PC-9 (cell line): ENCODE measurements at regions not wholly inside any gene's neighbourhood (a gene's known extent, or its start where the extent isn't known, plus 50 kb on each side); places are given as distances from the start of the nearest gene placed in this dataset.

Experiments used
- BruUV-seq: library from RNA; stranded (reverse); fragments of 400-500 nt; replicated peaks from 2 replicates; lab custom pipeline; 2021; lab: Mats Ljungman, UMichigan
- CTCF ChIA-PET: fragments of 300-600 bp; sonication (Branson Sonifier 250); formaldehyde crosslinking; loops from one replicate; lab custom pipeline; 2022; ENCODE audit warnings: antibody characterized with exemption; lab: Charles Lee
- POLR2A ChIA-PET: fragments of 300-600 bp; sonication (Branson Sonifier 250); formaldehyde crosslinking; loops from one replicate; lab custom pipeline; 2022; ENCODE audit warnings: antibody characterized with exemption; ENCODE audit not compliant: unreplicated experiment; lab: Charles Lee
- DNase-seq, 2 experiments: peaks; one replicate each; pipeline versions ENCODE4 v3.0.0 to v3.0.0-alpha.2; 2015 to 2022; ENCODE audit warnings: mixed read lengths in 1 of 2
- H2AFZ ChIP-seq: fragments of 200-600 bp; sonication (generic); 2 replicates; pipeline ENCODE4 v1.8.1; 2017; ENCODE audit warnings: antibody characterized with exemption
- H3F3A ChIP-seq: fragments of 200-600 bp; sonication (generic); 2 replicates; pipeline ENCODE4 v1.8.1; 2017; ENCODE audit warnings: antibody characterized with exemption, mild to moderate bottlenecking, low read depth; ENCODE audit not compliant: insufficient read depth
- H3K27ac ChIP-seq: fragments of 200-600 bp; sonication (generic); 2 replicates; pipeline ENCODE4 v1.6.1; 2016; ENCODE audit warnings: mixed run types
- H3K27me3 ChIP-seq: fragments of 200-600 bp; sonication (generic); 2 replicates; pipeline ENCODE4 v1.6.1; 2016; ENCODE audit warnings: low read depth, mixed run types; ENCODE audit not compliant: insufficient read depth
- H3K36me3 ChIP-seq: fragments of 200-600 bp; sonication (generic); 2 replicates; pipeline ENCODE4 v1.6.1; 2016; ENCODE audit warnings: low read depth, mixed run types
- H3K4me1 ChIP-seq: fragments of 200-600 bp; sonication (generic); replicated peaks from 2 replicates; pipeline ENCODE4 v1.6.1; 2016; ENCODE audit warnings: mixed run types; ENCODE audit not compliant: insufficient read depth
- H3K4me2 ChIP-seq: fragments of 200-600 bp; sonication (generic); 2 replicates; pipeline ENCODE4 v1.6.1; 2017; ENCODE audit warnings: mixed run types
- H3K4me3 ChIP-seq: fragments of 200-600 bp; sonication (generic); 2 replicates; pipeline ENCODE4 v1.6.1; 2016; ENCODE audit warnings: mixed run types
- H3K79me2 ChIP-seq: fragments of 200-600 bp; sonication (generic); 2 replicates; pipeline ENCODE4 v1.6.1; 2017; ENCODE audit warnings: low read depth, mixed run types
- H3K9me2 ChIP-seq: fragments of 200-600 bp; sonication (generic); 2 replicates; pipeline ENCODE4 v1.8.1; 2017; ENCODE audit warnings: mild to moderate bottlenecking; ENCODE audit not compliant: insufficient read depth
- H3K9me3 ChIP-seq: fragments of 200-600 bp; sonication (generic); 2 replicates; pipeline ENCODE4 v1.8.1; 2016; ENCODE audit warnings: low read depth; ENCODE audit not compliant: insufficient read depth
- H4K20me1 ChIP-seq: fragments of 200-600 bp; sonication (generic); 2 replicates; pipeline ENCODE4 v1.8.1; 2017; ENCODE audit not compliant: insufficient read depth
- EZH2 ChIP-seq: fragments of 200-600 bp; sonication (generic); IDR thresholded peaks from 2 replicates; pipeline ENCODE4 v1.8.0; 2017; ENCODE audit warnings: antibody characterized with exemption, low read depth
- intact Hi-C: fragments of 100-400 bp; cut with micrococcal nuclease; formaldehyde crosslinking; loops from one replicate; pipeline ENCODE4 v1.10.0; 2022; ENCODE audit not compliant: unreplicated experiment
- TF ChIP-seq, protein P1 (sequence below): fragments of 200-600 bp; sonication (generic); conservative IDR thresholded peaks from 2 replicates; pipeline ENCODE4 v1.6.1; 2017; ENCODE audit warnings: mixed run types, antibody characterized with exemption, mild to moderate bottlenecking, moderate library complexity

DNA sequence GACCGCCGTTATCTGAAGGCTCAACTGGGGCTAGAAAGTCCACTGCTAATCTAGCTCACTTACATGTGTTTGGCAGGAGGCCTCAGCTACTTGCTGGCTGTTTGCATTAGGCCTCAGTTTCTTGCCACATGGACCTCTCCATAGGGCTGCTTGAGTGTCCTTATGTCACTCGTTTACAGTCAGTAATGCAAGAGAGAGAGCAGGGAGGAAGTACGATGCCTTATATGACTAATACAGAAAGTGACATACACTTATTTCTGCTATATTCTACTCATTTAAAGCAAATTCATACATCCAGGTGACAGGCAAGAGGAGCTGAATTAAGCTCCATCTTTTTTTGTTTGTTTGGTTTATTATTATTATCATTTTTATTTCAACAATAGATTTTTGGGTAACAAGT is 179.6 kb downstream of the LURAP1L start:
- no TSS peak for BruUV-seq
- Histone ChIP-seq H3K9me3 (no peaks in the 10 kb centered on the region; the same call in 1 of the 2 replicates), H3K27me3 (no peaks in the 10 kb centered on the region), H3K79me2 (no peaks in the 10 kb centered on the region), H3K9me2 (no peaks in the 10 kb centered on the region), H3K36me3 (no peaks in the 10 kb centered on the region), H3K4me3 (no peak overlapping the region), H4K20me1 (no peaks in the 10 kb centered on the region), H3K27ac (peak overlapping the region; percentile 99), H2AFZ (no peak overlapping the region), H3K4me2 (no peak overlapping the region), H3F3A (peaks cover 11% of the 10 kb centered on the region; the same call in 1 of the 2 replicates), H3K4me1 (peaks cover 24% of the 10 kb centered on the region)
- ChIA-PET POLR2A (no interaction called here), CTCF (no interaction called here)
- no peak for DNase-seq
- intact Hi-C loops, result loop anchor here (10.0 kb wide), 1 partner anchor 140 kb away; no protein-coding TSS in a partner anchor
- TF ChIP-seq, protein P1, sequence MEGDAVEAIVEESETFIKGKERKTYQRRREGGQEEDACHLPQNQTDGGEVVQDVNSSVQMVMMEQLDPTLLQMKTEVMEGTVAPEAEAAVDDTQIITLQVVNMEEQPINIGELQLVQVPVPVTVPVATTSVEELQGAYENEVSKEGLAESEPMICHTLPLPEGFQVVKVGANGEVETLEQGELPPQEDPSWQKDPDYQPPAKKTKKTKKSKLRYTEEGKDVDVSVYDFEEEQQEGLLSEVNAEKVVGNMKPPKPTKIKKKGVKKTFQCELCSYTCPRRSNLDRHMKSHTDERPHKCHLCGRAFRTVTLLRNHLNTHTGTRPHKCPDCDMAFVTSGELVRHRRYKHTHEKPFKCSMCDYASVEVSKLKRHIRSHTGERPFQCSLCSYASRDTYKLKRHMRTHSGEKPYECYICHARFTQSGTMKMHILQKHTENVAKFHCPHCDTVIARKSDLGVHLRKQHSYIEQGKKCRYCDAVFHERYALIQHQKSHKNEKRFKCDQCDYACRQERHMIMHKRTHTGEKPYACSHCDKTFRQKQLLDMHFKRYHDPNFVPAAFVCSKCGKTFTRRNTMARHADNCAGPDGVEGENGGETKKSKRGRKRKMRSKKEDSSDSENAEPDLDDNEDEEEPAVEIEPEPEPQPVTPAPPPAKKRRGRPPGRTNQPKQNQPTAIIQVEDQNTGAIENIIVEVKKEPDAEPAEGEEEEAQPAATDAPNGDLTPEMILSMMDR, result no peak
- no peak for TF ChIP-seq EZH2

DNA sequence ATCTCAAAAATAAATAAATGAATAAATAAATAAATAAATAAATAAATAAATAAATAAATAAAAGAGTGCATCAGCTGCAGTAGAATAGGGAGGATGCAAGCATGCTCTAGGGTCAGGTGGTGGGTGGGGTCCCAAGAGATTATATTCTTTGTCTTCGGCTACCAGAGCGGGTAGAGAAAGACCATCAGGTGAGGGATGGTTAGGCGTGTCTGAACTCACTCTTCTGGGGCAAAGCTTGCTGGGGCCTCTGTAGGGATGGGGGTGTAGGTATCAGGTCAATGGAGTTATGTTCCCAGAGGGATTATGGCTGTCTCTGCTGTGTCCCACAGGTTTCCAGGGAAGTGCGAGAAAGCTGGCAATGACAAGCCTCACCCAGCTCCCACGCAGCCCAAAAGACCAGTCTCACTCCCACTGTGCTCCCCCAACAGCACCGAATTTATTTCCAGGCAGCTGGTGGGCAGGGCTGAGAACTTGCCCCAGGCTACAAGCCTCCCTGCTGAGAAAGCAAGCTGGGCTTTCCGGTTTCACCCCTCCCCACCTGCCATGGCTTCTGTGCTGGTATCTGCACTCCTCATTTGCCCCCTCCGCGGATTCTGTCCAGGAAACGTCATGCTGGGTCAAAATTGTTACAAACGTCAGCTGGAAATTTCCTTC is 180.8 kb downstream of the LURAP1L start:
- H3F3A ChIP-seq, result peaks cover 11% of the 10 kb centered on the region; the same call in 1 of the 2 replicates
- H2AFZ ChIP-seq, result peak overlapping the region; percentile 82
- H3K4me2 ChIP-seq, result peak overlapping the region; percentile 78
- no peaks in the 10 kb centered on the region for H3K9me2 ChIP-seq
- H3K4me1 ChIP-seq, result peaks cover 24% of the 10 kb centered on the region
- no peaks in the 10 kb centered on the region for H3K36me3 ChIP-seq
- H3K79me2 ChIP-seq, result no peaks in the 10 kb centered on the region
- peak overlapping the region; percentile 99 for H3K27ac ChIP-seq
- H4K20me1 ChIP-seq, result no peaks in the 10 kb centered on the region
- H3K9me3 ChIP-seq, result no peaks in the 10 kb centered on the region; the same call in 1 of the 2 replicates
- TF ChIP-seq, protein P1, result no peak
- TF ChIP-seq EZH2, result no peak
- intact Hi-C loops, result loop anchor here (10.0 kb wide), 1 partner anchor 141 kb away; no protein-coding TSS in a partner anchor
- no TSS peak for BruUV-seq
- H3K4me3 ChIP-seq, result peak overlapping the region; percentile 26; the same call in 1 of the 2 replicates
- peak; percentile 61 to 75 for DNase-seq
- CTCF ChIA-PET, result interaction anchor here (0.6 kb wide), 1 partner anchor 236 kb away, joined by 14 read pairs; no protein-coding TSS in a partner anchor
- POLR2A ChIA-PET, result interaction anchor here (0.6 to 0.7 kb wide), 2 partner anchors 860 to 1168 kb away, joined by 3 to 4 read pairs; no protein-coding TSS in a partner anchor
- no peaks in the 10 kb centered on the region for H3K27me3 ChIP-seq

DNA sequence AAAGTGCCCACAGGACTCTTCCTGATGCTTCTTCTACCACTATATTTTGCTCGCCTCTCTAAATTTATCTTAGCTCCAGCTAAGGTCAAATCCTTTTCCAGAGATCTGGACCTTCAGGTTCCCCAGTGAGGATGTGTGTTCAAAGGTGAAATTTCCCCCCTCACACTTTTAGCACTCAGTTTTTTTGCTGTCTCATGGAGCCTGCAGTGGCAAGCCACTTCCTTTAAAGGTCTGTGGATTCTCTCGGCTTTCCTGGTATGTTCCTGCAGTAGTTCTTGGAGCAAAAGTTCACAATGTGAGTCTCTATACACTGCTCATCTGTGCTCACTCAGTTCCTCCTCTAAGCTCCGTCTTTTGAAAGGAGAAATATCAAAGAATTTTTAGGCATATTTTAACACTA is 181.4 kb downstream of the LURAP1L start:
- ChIA-PET CTCF (no interaction called here), POLR2A (interaction anchor here (0.6 to 0.7 kb wide), 2 partner anchors 860 to 1169 kb away, joined by 3 to 4 read pairs; no protein-coding TSS in a partner anchor)
- Histone ChIP-seq H3K9me2 (no peaks in the 10 kb centered on the region), H3K27ac (peak overlapping the region; percentile 99), H3K9me3 (no peaks in the 10 kb centered on the region; the same call in 1 of the 2 replicates), H4K20me1 (no peaks in the 10 kb centered on the region), H2AFZ (peak overlapping the region; percentile 82), H3K4me1 (peaks cover 27% of the 10 kb centered on the region), H3K27me3 (no peaks in the 10 kb centered on the region), H3K36me3 (no peaks in the 10 kb centered on the region), H3F3A (peaks cover 11% of the 10 kb centered on the region; the same call in 1 of the 2 replicates), H3K79me2 (no peaks in the 10 kb centered on the region), H3K4me3 (peak overlapping the region; percentile 26; the same call in 1 of the 2 replicates), H3K4me2 (peak overlapping the region; percentile 78)
- BruUV-seq, result TSS peak; percentile 52
- no peak for TF ChIP-seq EZH2
- TF ChIP-seq, protein P1, result no peak
- DNase-seq, result peak in 1 of 2 experiments; percentile 68
- intact Hi-C loops, result loop anchor here (10.0 kb wide), 1 partner anchor 141 kb away; no protein-coding TSS in a partner anchor
